Right lobe of liver (tissue), 6 donors: ENCODE measurements at regions not wholly inside any gene's neighbourhood (a gene's known extent, or its start where the extent isn't known, plus 50 kb on each side); places are given as distances from the start of the nearest gene placed in this dataset.
"Not testable (repeated sequence)": the region's sequence is repeated elsewhere in the genome, so short reads cannot be mapped to it uniquely, and the experiment has no call there.

Experiments used
- ATAC-seq, 4 donors: fragments of 200-7000 bp; cut with Tn5 transposase; one replicate each; pipeline ENCODE4 v1.9.1; 2020; ENCODE audit warnings: mild to moderate bottlenecking in 4 of 4, moderate library complexity in 4 of 4
- DNase-seq, 3 donors: peaks; one replicate each; pipeline ENCODE4 v3.0.0-alpha.2; 2020
- H3K27ac ChIP-seq, 3 donors: fragments of 200-600 bp; one replicate each; pipeline ENCODE4 v1.8.0; 2022
- H3K27me3 ChIP-seq, 2 donors: fragments of 200-600 bp; one replicate each; pipeline ENCODE4 v1.8.0; 2022
- H3K36me3 ChIP-seq, 4 donors: fragments of 200-600 bp; sonication (generic) in 1 of 4; one replicate each; pipeline versions ENCODE4 v1.5.1 to v1.8.0; 2017 to 2022; ENCODE audit warnings: control low read depth in 1 of 4
- H3K4me1 ChIP-seq, 4 donors: fragments of 200-600 bp; sonication (generic) in 1 of 4; one replicate each; pipeline versions ENCODE4 v1.5.1 to v1.8.0; 2017 to 2022; ENCODE audit warnings: control low read depth in 1 of 4
- H3K4me3 ChIP-seq, 3 donors: fragments of 200-600 bp; one replicate each; pipeline ENCODE4 v1.8.0; 2022
- H3K9me3 ChIP-seq, 4 donors: fragments of 200-600 bp; sonication (generic) in 1 of 4; one replicate each; pipeline versions ENCODE4 v1.5.1 to v1.8.0; 2017 to 2022; ENCODE audit warnings: control low read depth in 1 of 4
- POLR2A ChIP-seq: fragments of 450-650 bp; IDR thresholded peaks from one replicate; pipeline ENCODE4 v1.6.1; 2017; ENCODE audit warnings: antibody characterized with exemption, mild to moderate bottlenecking
- WGBS: methylation state at CpG from one replicate; pipeline ENCODE4 v1.1.6; 2018; ENCODE audit warnings: low coverage, low lambda C conversion rate; ENCODE audit not compliant: insufficient coverage; ENCODE audit errors: missing lambda C conversion rate; 5-methylcytosine and 5-hydroxymethylcytosine counted together
- intact Hi-C, 2 donors: fragments of 100-400 bp; cut with DNase I; formaldehyde crosslinking; loops; one replicate each; pipeline versions ENCODE4 v1.11.2 to v1.14.1; 2022
- TF ChIP-seq, protein P1 (sequence below), 4 donors: fragments of 200-600 bp in 3 of 4; fragments of 450-650 bp in 1 of 4; IDR thresholded peaks; one replicate each; pipeline versions ENCODE4 v1.5.1 to v1.8.0; 2016 to 2022; ENCODE audit warnings: antibody characterized with exemption in 4 of 4, mild to moderate bottlenecking in 2 of 4
- donor health status: DM: no; HTN: yes; CAD: no.
- donor health status: DM: no; HTN: no; CAD: no.
- donor health status: DM: no; HTN: no; CAD: no.
- donor health status: DM: no; HTN: yes; CAD: no.
- donor health status: DM: no; HTN: yes; CAD: no.

- WGBS, result 60% methylated on average over 6 of the region's 6 CpGs
- Histone ChIP-seq H3K9me3 (no peaks in the 10 kb centered on the region), H3K4me3 (no peak overlapping the region), H3K36me3 (no peaks in the 10 kb centered on the region), H3K4me1 (no peaks in the 10 kb centered on the region), H3K27ac (no peak overlapping the region), H3K27me3 (no peaks in the 10 kb centered on the region)
- intact Hi-C loops, result no loop called here
- no peak for ATAC-seq
- no peak for TF ChIP-seq POLR2A
- TF ChIP-seq, protein P1, sequence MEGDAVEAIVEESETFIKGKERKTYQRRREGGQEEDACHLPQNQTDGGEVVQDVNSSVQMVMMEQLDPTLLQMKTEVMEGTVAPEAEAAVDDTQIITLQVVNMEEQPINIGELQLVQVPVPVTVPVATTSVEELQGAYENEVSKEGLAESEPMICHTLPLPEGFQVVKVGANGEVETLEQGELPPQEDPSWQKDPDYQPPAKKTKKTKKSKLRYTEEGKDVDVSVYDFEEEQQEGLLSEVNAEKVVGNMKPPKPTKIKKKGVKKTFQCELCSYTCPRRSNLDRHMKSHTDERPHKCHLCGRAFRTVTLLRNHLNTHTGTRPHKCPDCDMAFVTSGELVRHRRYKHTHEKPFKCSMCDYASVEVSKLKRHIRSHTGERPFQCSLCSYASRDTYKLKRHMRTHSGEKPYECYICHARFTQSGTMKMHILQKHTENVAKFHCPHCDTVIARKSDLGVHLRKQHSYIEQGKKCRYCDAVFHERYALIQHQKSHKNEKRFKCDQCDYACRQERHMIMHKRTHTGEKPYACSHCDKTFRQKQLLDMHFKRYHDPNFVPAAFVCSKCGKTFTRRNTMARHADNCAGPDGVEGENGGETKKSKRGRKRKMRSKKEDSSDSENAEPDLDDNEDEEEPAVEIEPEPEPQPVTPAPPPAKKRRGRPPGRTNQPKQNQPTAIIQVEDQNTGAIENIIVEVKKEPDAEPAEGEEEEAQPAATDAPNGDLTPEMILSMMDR (IDR thresholded peaks at IDR 0.05), result no peak
- DNase-seq, result no peak
Observed at GRCh38 chr10:118926441-118926840, 103.1 kb upstream of the NANOS1 start.

GRCh38 chr10:118926903-118927302, 102.6 kb upstream of the NANOS1 start:
- Histone ChIP-seq H3K27ac (no peak overlapping the region), H3K36me3 (no peaks in the 10 kb centered on the region), H3K27me3 (no peaks in the 10 kb centered on the region), H3K4me3 (no peak overlapping the region), H3K9me3 (no peaks in the 10 kb centered on the region), H3K4me1 (no peaks in the 10 kb centered on the region)
- WGBS, result 100% methylated on average over 1 of the region's 1 CpG
- intact Hi-C loops, result no loop called here
- ATAC-seq, result no peak
- no peak for DNase-seq
- TF ChIP-seq POLR2A, result no peak
- TF ChIP-seq, protein P1 (IDR thresholded peaks at IDR 0.05), result no peak

GRCh38 chr10:118927321-118927720, 102.2 kb upstream of the NANOS1 start:
- Histone ChIP-seq H3K9me3 (no peaks in the 10 kb centered on the region), H3K4me1 (no peaks in the 10 kb centered on the region), H3K27ac (no peak overlapping the region), H3K27me3 (no peaks in the 10 kb centered on the region), H3K4me3 (no peak overlapping the region), H3K36me3 (no peaks in the 10 kb centered on the region)
- ATAC-seq (no peak), DNase-seq (no peak)
- intact Hi-C loops, result no loop called here
- 48% methylated on average over 3 of the region's 3 CpGs for WGBS
- TF ChIP-seq, protein P1 (IDR thresholded peaks at IDR 0.05), result no peak
- TF ChIP-seq POLR2A, result no peak

DNA sequence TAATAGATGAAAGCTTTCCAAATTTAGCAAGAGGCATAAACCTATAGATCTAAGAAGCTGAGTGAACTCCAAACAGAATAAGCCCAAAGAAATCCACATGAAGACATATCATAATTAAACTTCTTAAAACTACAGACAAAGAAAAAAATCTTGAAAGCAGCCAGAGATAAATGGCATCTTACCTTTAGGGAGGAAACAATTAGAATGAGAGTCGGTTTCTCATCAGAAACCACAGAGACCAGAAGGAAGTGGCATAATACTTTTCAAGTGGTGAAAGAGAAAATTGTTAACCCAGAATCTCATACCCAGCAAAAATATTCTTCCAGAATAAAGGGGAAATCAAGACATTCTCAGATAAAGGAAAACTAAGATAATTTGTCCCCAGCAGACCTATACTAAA, 98.9 kb upstream of the NANOS1 start:
- Histone ChIP-seq H3K27me3 (no peaks in the 10 kb centered on the region), H3K9me3 (no peaks in the 10 kb centered on the region), H3K27ac (no peak overlapping the region), H3K4me3 (no peak overlapping the region), H3K4me1 (no peaks in the 10 kb centered on the region), H3K36me3 (no peaks in the 10 kb centered on the region)
- TF ChIP-seq, protein P1 (IDR thresholded peaks at IDR 0.05), result no peak
- no peak for TF ChIP-seq POLR2A
- 31% methylated on average over 1 of the region's 1 CpG for WGBS
- intact Hi-C loops, result no loop called here
- ATAC-seq (no peak), DNase-seq (no peak)

DNA sequence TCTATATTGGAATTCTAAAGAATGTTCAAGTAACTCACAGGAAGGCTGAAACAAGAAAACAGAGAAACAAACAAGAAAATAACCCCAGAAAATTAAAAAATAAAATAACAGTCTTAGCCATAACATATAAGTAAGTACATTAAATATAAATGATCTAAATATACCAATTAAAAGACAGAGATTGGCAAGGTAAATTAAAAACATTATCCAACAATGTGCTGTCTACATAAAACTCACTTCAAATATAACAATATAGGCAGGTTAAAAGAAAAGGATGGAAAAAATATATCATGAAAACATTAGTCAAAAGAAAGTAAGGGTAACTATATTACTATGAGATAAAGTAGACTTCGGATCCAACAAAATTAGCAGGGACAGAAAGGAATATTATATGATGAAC, 98.1 kb upstream of the NANOS1 start:
- Histone ChIP-seq H3K4me3 (no peak overlapping the region), H3K27ac (no peak overlapping the region), H3K36me3 (no peaks in the 10 kb centered on the region), H3K9me3 (no peaks in the 10 kb centered on the region), H3K4me1 (no peaks in the 10 kb centered on the region), H3K27me3 (no peaks in the 10 kb centered on the region)
- no peak for DNase-seq
- TF ChIP-seq, protein P1 (IDR thresholded peaks at IDR 0.05), result no peak
- TF ChIP-seq POLR2A, result no peak
- ATAC-seq, result no peak
- 0% methylated on average over 1 of the region's 1 CpG for WGBS
- intact Hi-C loops, result no loop called here

- 89% methylated on average over 1 of the region's 1 CpG for WGBS
Observed at GRCh38 chr10:118932154-118932553, 97.4 kb upstream of the NANOS1 start.

More at GRCh38 chr10:118932154-118932553, 97.4 kb upstream of the NANOS1 start:
- H3K27me3 ChIP-seq, H3K4me1 ChIP-seq, H3K9me3 ChIP-seq, intact Hi-C loops, H3K36me3 ChIP-seq, H3K4me3 ChIP-seq, ATAC-seq, DNase-seq, H3K27ac ChIP-seq: not testable (repeated sequence)
